Endothelial cell of umbilical vein (primary cell): ENCODE measurements at regions not wholly inside any gene's neighbourhood (a gene's known extent, or its start where the extent isn't known, plus 50 kb on each side); places are given as distances from the start of the nearest gene placed in this dataset.

Experiments
- BruUV-seq: library from RNA; stranded (reverse); fragments of 400-500 nt; replicated peaks from 2 replicates; lab custom pipeline; 2021; lab: Mats Ljungman, UMichigan
- CTCF ChIA-PET: fragments of 300-600, 350-600 bp; sonication (Branson Sonifier 250); formaldehyde crosslinking; loops from one replicate; lab custom pipeline; 2021; ENCODE audit warnings: antibody characterized with exemption, inconsistent platforms; lab: Charles Lee
- POLR2A ChIA-PET: fragments of 300-600, 350-600 bp; sonication (Branson Sonifier 250); formaldehyde crosslinking; loops from one replicate; lab custom pipeline; 2021; ENCODE audit warnings: antibody characterized with exemption, inconsistent platforms; lab: Charles Lee
- DNase-seq: peaks from one replicate; pipeline ENCODE4 v3.0.0-alpha.2; 2011; ENCODE audit warnings: low read depth, low spot score
- FAIRE-seq: peaks from 2 replicates; lab custom pipeline; 2011; peaks lifted over from hg19 to GRCh38; lab: Jason Lieb, UNC
- H2AFZ ChIP-seq: 2 replicates; pipeline ENCODE4 v1.6.0; 2012; ENCODE audit warnings: low read depth, low read length, control low read depth, inconsistent platforms
- H3K27ac ChIP-seq: 2 replicates; pipeline ENCODE4 v1.5.1; 2011; ENCODE audit warnings: low read depth, mild to moderate bottlenecking, control low read depth, low read length, moderate library complexity; ENCODE audit not compliant: insufficient read depth
- H3K27me3 ChIP-seq, 2 experiments: 2 replicates each; pipeline versions ENCODE4 v1.6.0 to v1.6.1; 2011; ENCODE audit warnings: low read length in 2 of 2, mixed read lengths in 1 of 2; ENCODE audit not compliant: control insufficient read depth in 2 of 2, insufficient read depth in 2 of 2
- H3K36me3 ChIP-seq, 2 experiments: 2 replicates in 1 of 2; 3 replicates in 1 of 2; pipeline ENCODE4 v1.5.1; 2011; ENCODE audit warnings: low read length in 2 of 2, mild to moderate bottlenecking in 1 of 2, moderate library complexity in 1 of 2; ENCODE audit not compliant: control insufficient read depth in 2 of 2, insufficient read depth in 2 of 2; ENCODE audit errors: extremely low read depth in 1 of 2
- H3K4me1 ChIP-seq: 3 replicates; pipeline ENCODE4 v1.5.1; 2011; ENCODE audit warnings: mild to moderate bottlenecking, low read length; ENCODE audit not compliant: control insufficient read depth, insufficient read depth; ENCODE audit errors: extremely low read depth
- H3K4me2 ChIP-seq: 2 replicates; pipeline ENCODE4 v1.6.1; 2011; ENCODE audit warnings: low read length, control low read depth, mixed read lengths; ENCODE audit not compliant: insufficient read depth
- H3K4me3 ChIP-seq, 3 experiments: fragments of 200-600 bp in 1 of 3; sonication (generic), shearing (Covaris generic) in 1 of 3; replicated peaks in 1 of 3; 2 replicates each; pipeline ENCODE4 v1.5.1; 2011 to 2016; ENCODE audit warnings: control low read depth in 3 of 3, low read length in 3 of 3, mild to moderate bottlenecking in 2 of 3, inconsistent platforms in 1 of 3, low read depth in 1 of 3, moderate library complexity in 1 of 3; ENCODE audit not compliant: insufficient read depth in 1 of 3
- H3K79me2 ChIP-seq: 2 replicates; pipeline ENCODE4 v1.6.0; 2012; ENCODE audit warnings: low read length, inconsistent platforms; ENCODE audit not compliant: control insufficient read depth, insufficient read depth
- H3K9ac ChIP-seq: replicated peaks from 2 replicates; pipeline ENCODE3; 2011; ENCODE audit warnings: low read length, control low read depth; ENCODE audit not compliant: insufficient read depth; ENCODE audit errors: extremely low read depth
- H3K9me1 ChIP-seq: replicated peaks from 3 replicates; pipeline ENCODE4 v1.6.0; 2011; ENCODE audit warnings: mild to moderate bottlenecking, low read length; ENCODE audit not compliant: control insufficient read depth, insufficient read depth; ENCODE audit errors: extremely low read depth
- H3K9me3 ChIP-seq: replicated peaks from 2 replicates; pipeline ENCODE4 v1.5.1; 2012; ENCODE audit warnings: low read length, inconsistent platforms; ENCODE audit not compliant: control insufficient read depth, insufficient read depth
- H4K20me1 ChIP-seq: replicated peaks from 2 replicates; pipeline ENCODE3; 2011; ENCODE audit warnings: mild to moderate bottlenecking, low read length; ENCODE audit not compliant: control insufficient read depth, insufficient read depth; ENCODE audit errors: extremely low read depth
- EZH2 ChIP-seq: IDR thresholded peaks from 2 replicates; pipeline ENCODE4 v1.6.1; 2012; ENCODE audit warnings: borderline replicate concordance, low read depth, mild to moderate bottlenecking, moderate library complexity, low read length, inconsistent platforms; ENCODE audit not compliant: severe bottlenecking
- FOS ChIP-seq: IDR thresholded peaks from 2 replicates; pipeline ENCODE4 v1.6.1; 2011; ENCODE audit warnings: mild to moderate bottlenecking, low read length, moderate library complexity, borderline replicate concordance; ENCODE audit not compliant: insufficient read depth
- GATA2 ChIP-seq: IDR thresholded peaks from 2 replicates; pipeline ENCODE4 v1.7.0; 2011; ENCODE audit warnings: low read depth, mild to moderate bottlenecking, moderate library complexity, mixed read lengths, low read length; ENCODE audit not compliant: insufficient read length, insufficient read depth
- JUN ChIP-seq: IDR thresholded peaks from 2 replicates; pipeline ENCODE4 v1.6.1; 2011; ENCODE audit warnings: borderline replicate concordance, low read depth; ENCODE audit not compliant: insufficient read length, insufficient read depth
- MYC ChIP-seq: IDR thresholded peaks from one replicate; pipeline ENCODE4 v1.6.1; 2011; ENCODE audit warnings: mild to moderate bottlenecking, low read depth, low read length
- POLR2A ChIP-seq: IDR thresholded peaks from 2 replicates; pipeline ENCODE4 v1.6.1; 2012; ENCODE audit warnings: low read depth, mild to moderate bottlenecking, control low read depth, low read length
- POLR2AphosphoS5 ChIP-seq: IDR thresholded peaks from 2 replicates; pipeline ENCODE4 v1.6.1; 2012; ENCODE audit warnings: low read depth, mild to moderate bottlenecking, control low read depth, low read length, moderate library complexity; ENCODE audit not compliant: insufficient read depth
- dilution Hi-C: fragments of 300-500 bp; cut with MboI; formaldehyde crosslinking; loops from one replicate; pipeline ENCODE4 v1.15.0; 2019; ENCODE audit warnings: low sequenced_read_pairs; ENCODE audit not compliant: extremely low pct_ligation_motif_present
- intact Hi-C: fragments of 100-400 bp; cut with micrococcal nuclease; formaldehyde crosslinking; loops from one replicate; pipeline ENCODE4 v1.10.0; 2022
- TF ChIP-seq, protein P1 (sequence below), 2 donors: IDR thresholded peaks; 1 replicate in 1 of 2; 2 replicates in 1 of 2; pipeline ENCODE4 v1.5.1; 2011; ENCODE audit warnings: low read length in 2 of 2, mild to moderate bottlenecking in 2 of 2, moderate library complexity in 2 of 2, control low read depth in 1 of 2, inconsistent platforms in 1 of 2, low read depth in 1 of 2; ENCODE audit not compliant: insufficient read depth in 1 of 2; ENCODE audit errors: extremely low read depth in 1 of 2
- TF ChIP-seq, protein P2 (sequence below): IDR thresholded peaks from 2 replicates; pipeline ENCODE4 v1.6.1; 2011; ENCODE audit not compliant: insufficient read depth, insufficient read length

DNA sequence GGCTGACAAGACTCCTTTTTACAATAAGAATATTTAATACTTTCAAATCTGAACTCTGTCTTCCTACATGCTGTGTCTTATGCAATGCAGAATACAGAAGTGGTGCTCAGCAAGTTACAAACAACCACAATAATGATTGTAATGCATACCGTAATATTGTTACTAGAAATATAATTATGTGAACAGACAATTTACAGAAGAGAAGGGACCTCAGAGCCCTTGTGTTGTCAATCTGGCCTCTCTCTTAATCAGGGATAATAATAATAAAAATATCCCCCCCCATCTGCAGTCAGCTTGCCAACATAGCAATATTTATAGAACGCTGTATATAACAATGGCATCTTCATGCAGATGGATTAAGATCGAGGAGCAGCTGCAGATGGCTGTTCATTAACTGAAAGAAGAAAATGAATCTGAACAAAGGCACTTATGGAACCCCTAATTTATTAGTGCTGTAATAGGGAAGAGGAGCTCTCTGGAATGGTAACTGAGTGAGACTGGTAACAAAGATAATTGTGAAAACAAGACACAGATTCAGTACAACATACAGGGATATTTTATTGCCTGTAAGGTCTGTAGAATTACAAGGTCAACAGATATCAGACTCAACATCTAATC lies 106.3 kb downstream of the TMEM26 start:
- CTCF ChIA-PET = no interaction called here
- H3K9me3 ChIP-seq = no peaks in the 10 kb centered on the region
- dilution Hi-C loops (no loop called here), intact Hi-C loops (no loop called here)
- H3K9me1 ChIP-seq = no peaks in the 10 kb centered on the region
- H3K27ac ChIP-seq = no peak overlapping the region
- no peak overlapping the region for H3K9ac ChIP-seq
- POLR2A ChIA-PET = no interaction called here
- no peaks in the 10 kb centered on the region for H3K79me2 ChIP-seq
- no TSS peak for BruUV-seq
- peaks cover 0 to 2% of the 10 kb centered on the region in 2 experiments for H3K27me3 ChIP-seq
- FAIRE-seq = no peak
- H3K36me3 ChIP-seq = no peaks in the 10 kb centered on the region
- no peaks in the 10 kb centered on the region for H3K4me1 ChIP-seq
- H3K4me3 ChIP-seq = no peak overlapping the region
- no peak overlapping the region for H2AFZ ChIP-seq
- DNase-seq = no peak
- H3K4me2 ChIP-seq = no peak overlapping the region
- TF ChIP-seq MYC (no peak), EZH2 (no peak), POLR2A (no peak), POLR2AphosphoS5 (no peak), JUN (no peak), FOS (no peak), GATA2 (no peak)
- TF ChIP-seq, protein P1, sequence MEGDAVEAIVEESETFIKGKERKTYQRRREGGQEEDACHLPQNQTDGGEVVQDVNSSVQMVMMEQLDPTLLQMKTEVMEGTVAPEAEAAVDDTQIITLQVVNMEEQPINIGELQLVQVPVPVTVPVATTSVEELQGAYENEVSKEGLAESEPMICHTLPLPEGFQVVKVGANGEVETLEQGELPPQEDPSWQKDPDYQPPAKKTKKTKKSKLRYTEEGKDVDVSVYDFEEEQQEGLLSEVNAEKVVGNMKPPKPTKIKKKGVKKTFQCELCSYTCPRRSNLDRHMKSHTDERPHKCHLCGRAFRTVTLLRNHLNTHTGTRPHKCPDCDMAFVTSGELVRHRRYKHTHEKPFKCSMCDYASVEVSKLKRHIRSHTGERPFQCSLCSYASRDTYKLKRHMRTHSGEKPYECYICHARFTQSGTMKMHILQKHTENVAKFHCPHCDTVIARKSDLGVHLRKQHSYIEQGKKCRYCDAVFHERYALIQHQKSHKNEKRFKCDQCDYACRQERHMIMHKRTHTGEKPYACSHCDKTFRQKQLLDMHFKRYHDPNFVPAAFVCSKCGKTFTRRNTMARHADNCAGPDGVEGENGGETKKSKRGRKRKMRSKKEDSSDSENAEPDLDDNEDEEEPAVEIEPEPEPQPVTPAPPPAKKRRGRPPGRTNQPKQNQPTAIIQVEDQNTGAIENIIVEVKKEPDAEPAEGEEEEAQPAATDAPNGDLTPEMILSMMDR (IDR thresholded peaks at IDR 0.05; ENCODE audit: extremely low read depth in 1 of 2, insufficient read depth in 1 of 2, low read depth in 1 of 2, low read length in 2 of 2) = no peak
- TF ChIP-seq, protein P2, sequence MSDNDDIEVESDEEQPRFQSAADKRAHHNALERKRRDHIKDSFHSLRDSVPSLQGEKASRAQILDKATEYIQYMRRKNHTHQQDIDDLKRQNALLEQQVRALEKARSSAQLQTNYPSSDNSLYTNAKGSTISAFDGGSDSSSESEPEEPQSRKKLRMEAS = no peak
- H4K20me1 ChIP-seq = no peaks in the 10 kb centered on the region
